ENCODE measurements at regions not wholly inside any gene's neighbourhood (a gene's known extent, or its start where the extent isn't known, plus 50 kb on each side); places are given as distances from the start of the nearest gene placed in this dataset.
A peak's percentile ranks its signal among the peaks of the same experiment; 100 is the strongest.

DNA sequence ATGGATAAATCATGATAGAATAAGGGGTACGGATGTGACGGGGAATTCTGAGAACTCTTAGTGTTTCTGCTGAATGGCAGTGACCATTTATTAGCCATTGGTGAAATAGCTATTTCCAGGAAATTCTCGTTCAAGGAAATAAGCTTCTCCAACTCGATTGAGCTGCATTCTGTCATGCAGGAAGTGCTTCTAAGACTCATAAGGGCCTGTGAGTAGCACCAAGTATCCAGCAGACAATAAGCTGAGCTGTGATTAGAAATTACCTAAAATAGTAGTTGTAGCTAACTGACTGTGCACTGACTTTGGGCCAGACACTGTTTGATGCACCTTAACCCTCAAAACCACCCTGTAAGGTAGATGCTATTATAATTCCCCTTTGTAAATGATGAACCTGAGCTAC, 107.8 kb upstream of the IRX5 start:
- TF ChIP-seq CTCF (IDR thresholded peaks at IDR 0.05) (no peak), ZFX (IDR thresholded peaks at IDR 0.05; ENCODE audit: borderline replicate concordance) (no peak)
- H3K27ac ChIP-seq: no peak overlapping the region

DNA sequence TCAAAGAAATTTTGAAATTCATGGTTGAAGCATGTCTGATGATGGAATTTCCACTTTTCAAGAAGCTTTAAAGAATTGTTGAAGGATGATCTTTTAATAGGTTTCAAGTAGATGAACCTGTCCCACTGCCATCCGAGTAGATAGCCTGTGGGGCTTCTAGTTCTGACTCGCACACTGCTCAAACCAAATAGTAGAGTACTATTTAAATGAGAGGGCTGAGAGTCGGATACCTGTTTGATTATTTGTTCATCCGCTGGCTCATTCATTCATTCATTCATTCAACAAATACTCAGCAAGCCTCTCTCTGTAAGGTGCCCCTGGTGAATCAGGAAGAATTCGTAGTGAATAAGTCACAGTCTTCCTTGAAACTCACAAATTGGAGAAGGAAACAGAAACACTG, 108.2 kb upstream of the IRX5 start:
- TF ChIP-seq ZFX (IDR thresholded peaks at IDR 0.05; ENCODE audit: borderline replicate concordance): no peak
- TF ChIP-seq CTCF (IDR thresholded peaks at IDR 0.05): no peak
- no peak overlapping the region for H3K27ac ChIP-seq

DNA sequence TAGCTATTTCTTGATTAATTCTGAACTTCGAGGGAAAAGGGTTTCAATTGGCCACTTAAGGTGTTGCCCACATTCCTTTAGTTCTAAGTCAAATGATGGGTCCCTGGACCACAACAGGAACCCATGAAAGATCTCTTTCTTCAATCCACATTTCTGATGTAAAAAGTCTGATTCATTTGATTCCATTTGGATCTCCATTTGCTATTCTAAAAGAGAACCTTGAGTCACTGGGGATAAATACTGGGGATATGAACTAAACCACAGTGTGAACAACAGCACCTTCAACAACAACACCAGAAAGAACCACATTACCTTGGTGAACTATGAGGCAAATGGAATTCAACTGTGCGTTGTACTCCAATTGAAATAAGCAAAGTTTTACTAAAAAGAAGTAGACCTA, 108.9 kb upstream of the IRX5 start:
- no peak for TF ChIP-seq ZFX (IDR thresholded peaks at IDR 0.05; ENCODE audit: borderline replicate concordance)
- TF ChIP-seq CTCF (IDR thresholded peaks at IDR 0.05): no peak
- no peak overlapping the region for H3K27ac ChIP-seq

GRCh38 chr16:54817940-54818574, 112.6 kb upstream of the IRX5 start:
- no peak for TF ChIP-seq ZFX (IDR thresholded peaks at IDR 0.05; ENCODE audit: borderline replicate concordance)
- TF ChIP-seq CTCF (IDR thresholded peaks at IDR 0.05): no peak
- H3K27ac ChIP-seq: no peak overlapping the region

GRCh38 chr16:54817432-54817831, 113.2 kb upstream of the IRX5 start:
- TF ChIP-seq ZFX (IDR thresholded peaks at IDR 0.05; ENCODE audit: borderline replicate concordance): no peak
- TF ChIP-seq CTCF (IDR thresholded peaks at IDR 0.05): peak; percentile 27; the same call in 1 of the 2 replicates

GRCh38 chr16:54816471-54816870, 114.2 kb upstream of the IRX5 start:
- TF ChIP-seq CTCF (IDR thresholded peaks at IDR 0.05) (no peak), ZFX (IDR thresholded peaks at IDR 0.05; ENCODE audit: borderline replicate concordance) (no peak)
- no peak overlapping the region for H3K27ac ChIP-seq

More at GRCh38 chr16:54817432-54817831, 113.2 kb upstream of the IRX5 start:
- no peak overlapping the region for H3K27ac ChIP-seq

GRCh38 chr16:54815177-54815576, 115.5 kb upstream of the IRX5 start:
- H3K27ac ChIP-seq: no peak overlapping the region
- no peak for TF ChIP-seq ZFX (IDR thresholded peaks at IDR 0.05; ENCODE audit: borderline replicate concordance)

DNA sequence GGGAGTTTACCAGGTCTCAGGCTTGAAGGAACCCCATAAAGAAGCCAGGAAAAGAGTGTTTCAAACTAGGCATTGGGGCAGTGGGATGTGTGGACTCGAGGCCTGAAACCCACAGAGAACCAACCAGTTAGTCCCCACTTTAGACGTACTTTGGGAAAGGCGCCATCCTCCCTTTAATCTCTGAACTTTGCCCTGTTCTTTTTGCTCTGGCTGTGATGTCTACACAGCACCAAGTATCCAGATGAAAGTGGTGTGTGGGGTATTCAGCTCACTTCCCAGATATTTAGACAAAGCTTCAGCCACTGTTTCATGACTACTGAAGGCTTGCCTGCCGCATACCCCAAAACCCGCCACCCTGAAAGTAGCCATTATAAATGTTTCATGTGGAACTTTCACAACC, 116.9 kb upstream of the IRX5 start:
- TF ChIP-seq CTCF (IDR thresholded peaks at IDR 0.05): no peak
- no peak for TF ChIP-seq ZFX (IDR thresholded peaks at IDR 0.05; ENCODE audit: borderline replicate concordance)
- H3K27ac ChIP-seq: no peak overlapping the region
